HG02938 (cell line): ENCODE measurements at regions not wholly inside any gene's neighbourhood (a gene's known extent, or its start where the extent isn't known, plus 50 kb on each side); places are given as distances from the start of the nearest gene placed in this dataset.

Experiments used
- ATAC-seq: cut with Tn5 transposase; IDR thresholded peaks from one replicate; pipeline ENCODE4 v1.9.1; 2021; ENCODE audit warnings: mild to moderate bottlenecking, moderate library complexity; ENCODE audit not compliant: unreplicated experiment

DNA sequence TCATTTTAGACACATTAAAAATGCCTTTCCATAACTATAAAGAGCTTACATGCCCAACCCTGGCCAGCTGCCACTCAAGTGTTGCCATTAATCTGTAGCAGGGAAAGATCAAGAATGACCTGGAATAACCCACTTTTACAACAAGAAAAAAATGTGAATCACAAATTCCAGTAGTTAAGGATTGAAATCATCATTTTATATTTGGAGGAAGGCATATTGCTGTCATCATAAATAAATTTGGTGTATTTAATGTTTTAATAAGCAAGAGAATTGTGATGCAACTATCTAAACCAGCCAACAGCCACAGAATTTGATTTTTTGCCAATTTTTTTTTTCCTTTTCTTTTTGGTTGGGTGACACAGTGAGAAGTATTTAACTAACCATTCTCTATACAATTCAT is 240.0 kb upstream of the SEMA6D start:
- no peak for ATAC-seq

DNA sequence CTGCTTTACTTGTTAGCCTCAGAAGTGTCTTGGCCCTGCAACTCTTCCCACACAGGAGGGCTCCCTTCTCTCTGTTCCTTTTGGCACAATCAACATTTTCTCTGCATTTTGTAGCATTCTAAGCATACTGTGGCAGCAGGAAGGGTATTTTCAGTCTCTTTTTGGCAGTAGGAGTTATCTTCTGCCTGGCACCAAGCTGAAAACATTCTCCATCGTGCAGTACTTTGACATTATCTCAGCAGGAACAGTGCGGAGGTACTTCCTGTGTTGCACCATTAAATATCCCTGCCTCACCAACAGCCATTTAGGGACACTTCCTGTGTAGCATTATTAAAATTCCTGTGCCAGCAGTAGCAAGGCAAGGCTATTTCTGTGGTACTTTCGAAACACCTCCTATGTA is 233.2 kb upstream of the SEMA6D start:
- ATAC-seq, result no peak

DNA sequence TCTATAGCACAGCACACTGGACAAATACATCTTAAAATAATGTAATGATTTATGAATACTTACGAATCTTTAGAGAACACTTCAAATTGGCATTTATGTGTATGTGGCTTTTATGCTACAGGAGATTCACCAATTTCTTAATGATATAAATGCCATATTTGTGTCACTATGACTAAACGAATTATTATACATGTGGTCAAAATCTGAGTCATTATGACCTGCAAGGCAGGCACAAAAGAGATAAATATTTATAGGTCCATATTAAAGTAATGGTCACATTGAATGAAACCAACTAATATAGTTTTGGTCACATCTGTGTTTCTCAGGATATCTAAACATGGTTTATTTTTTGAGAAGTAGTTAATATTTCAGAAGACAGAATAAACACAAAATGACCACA is 232.3 kb upstream of the SEMA6D start:
- no peak for ATAC-seq

- ATAC-seq, result no peak
These were observed 231.9 kb upstream of the SEMA6D start for GRCh38 chr15:47485419-47485818.

DNA sequence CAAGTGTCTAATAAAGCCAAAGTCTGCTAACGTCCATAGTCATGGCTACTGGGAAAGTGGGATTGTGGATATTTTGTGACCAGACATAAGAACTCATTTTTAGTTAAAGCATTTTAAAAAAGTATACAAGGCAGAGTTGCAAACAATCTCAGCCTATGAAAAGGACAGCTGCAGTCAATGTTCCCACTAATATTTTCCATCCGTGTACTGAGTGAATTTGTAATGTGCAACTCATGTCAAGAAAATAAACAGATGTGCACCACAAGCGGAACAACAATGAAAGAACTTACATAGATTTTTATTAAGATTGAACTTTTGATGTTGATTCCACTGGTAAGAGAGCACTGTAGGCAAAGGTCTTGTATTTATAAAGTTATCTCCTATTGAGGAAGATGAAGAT is 231.3 kb upstream of the SEMA6D start:
- no peak for ATAC-seq

DNA sequence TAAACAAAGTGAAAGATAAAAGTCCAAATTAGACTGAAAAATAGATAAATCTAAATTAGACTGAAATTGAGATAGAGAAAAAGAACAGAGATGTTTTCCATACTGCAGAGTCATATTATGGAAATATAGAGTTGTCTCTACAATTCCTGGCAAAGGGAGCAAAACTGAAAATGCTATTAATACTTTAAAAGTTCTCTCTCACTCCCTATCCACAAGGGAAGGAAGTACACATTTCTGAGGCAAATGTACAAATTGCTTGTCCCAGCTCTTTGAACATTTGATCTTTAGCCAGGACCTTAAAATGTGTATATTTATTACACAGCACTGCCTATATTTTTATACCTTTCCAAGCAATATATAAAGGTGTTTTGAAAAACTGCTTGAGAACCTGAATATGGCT is 225.1 kb upstream of the SEMA6D start:
- no peak for ATAC-seq

- no peak for ATAC-seq
These were observed 223.7 kb upstream of the SEMA6D start for GRCh38 chr15:47493357-47494247.

- ATAC-seq, result no peak
These were observed 220.7 kb upstream of the SEMA6D start for GRCh38 chr15:47496343-47497185.

GRCh38 chr15:47500842-47501241 is 216.5 kb upstream of the SEMA6D start:
- ATAC-seq, result no peak

GRCh38 chr15:47502041-47502440 is 215.3 kb upstream of the SEMA6D start:
- no peak for ATAC-seq

DNA sequence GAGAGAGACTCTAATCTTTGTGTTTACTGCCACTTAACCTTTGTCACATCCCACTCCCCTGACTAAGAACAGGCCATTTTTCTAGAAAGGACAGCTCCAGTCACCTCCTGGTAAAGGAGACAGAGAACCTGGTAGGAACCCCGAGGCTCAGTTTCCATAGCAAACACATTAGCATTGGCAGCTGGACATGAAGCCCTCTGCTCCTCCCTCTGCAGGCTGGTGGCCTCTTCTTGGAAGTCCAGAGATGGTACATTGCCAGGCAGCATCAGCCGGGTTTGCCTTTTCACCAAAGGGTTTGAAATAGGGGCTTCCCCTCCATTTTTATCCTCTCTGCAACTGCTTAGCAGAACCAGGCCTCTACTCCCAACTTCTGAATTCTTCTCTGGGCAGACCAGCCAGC is 213.4 kb upstream of the SEMA6D start:
- ATAC-seq, result no peak

GRCh38 chr15:47504624-47505256 is 212.6 kb upstream of the SEMA6D start:
- ATAC-seq, result no peak

DNA sequence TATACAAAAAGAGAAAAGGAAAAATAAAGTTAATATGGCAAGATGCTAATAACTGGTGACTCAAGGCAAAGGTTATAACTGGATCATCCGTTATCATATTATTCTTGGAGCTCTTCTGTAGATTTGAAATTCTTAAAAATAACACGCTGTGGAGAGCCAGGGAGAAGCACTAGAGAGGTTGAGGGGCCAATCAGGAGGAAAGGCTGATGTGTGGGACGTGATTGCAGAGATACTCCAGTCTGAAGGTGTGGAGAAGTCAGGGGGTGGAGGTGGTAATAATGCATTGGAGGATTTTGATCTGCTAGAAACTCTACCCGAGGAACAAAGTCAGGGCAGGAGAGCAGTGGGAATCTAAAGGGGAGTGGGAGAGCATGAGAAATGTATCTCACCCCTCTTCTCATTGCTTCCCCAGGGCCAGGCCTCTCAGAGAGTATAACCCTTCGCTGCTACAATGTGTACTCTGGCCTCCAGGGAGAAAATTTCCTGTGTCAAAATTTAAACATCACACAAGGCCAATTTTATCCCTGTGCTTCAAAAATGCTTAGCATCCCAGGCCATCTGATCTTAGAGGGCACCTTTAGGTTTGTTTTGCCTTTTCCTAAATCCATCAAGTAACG is 211.5 kb upstream of the SEMA6D start:
- no peak for ATAC-seq

- no peak for ATAC-seq
These were observed 210.8 kb upstream of the SEMA6D start for GRCh38 chr15:47506329-47507100.

DNA sequence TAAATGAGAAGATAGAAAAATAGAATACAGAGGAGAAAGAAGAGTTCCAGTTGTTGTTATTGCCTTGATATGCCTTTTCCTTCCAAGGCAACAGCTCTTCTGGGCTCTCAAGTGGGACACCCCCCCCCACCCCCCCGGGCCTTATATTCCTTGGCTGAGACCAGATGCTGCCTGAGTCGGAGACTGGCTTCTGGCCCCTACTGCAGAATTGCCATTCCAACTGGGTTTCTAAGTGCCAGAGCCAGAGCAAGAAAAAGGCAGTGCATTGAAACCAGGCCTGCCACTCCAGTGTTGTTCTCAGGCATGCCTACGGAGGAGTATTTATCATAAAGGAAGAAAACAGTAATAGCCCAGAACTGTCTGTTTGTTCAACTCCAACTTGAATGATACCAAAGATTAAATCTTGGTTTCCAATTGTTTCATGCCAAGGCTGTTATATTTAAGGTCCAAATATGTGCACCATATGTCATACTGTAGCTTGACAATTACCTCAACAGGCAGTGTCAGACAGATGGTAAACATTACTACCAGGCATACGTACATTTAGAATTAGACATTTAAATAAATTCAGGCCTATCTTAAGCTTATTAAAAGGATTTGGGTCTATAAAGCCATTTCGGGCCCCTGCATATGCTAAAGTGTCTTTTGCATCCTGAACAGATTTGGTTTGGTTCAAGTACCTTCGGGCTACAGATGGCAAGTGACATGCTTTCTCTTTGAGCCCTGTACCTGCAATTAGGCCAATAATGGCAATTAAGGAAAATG is 209.9 kb upstream of the SEMA6D start:
- no peak for ATAC-seq

GRCh38 chr15:47511261-47511660 is 206.0 kb upstream of the SEMA6D start:
- no peak for ATAC-seq

GRCh38 chr15:47513471-47513870 is 203.8 kb upstream of the SEMA6D start:
- ATAC-seq, result no peak

DNA sequence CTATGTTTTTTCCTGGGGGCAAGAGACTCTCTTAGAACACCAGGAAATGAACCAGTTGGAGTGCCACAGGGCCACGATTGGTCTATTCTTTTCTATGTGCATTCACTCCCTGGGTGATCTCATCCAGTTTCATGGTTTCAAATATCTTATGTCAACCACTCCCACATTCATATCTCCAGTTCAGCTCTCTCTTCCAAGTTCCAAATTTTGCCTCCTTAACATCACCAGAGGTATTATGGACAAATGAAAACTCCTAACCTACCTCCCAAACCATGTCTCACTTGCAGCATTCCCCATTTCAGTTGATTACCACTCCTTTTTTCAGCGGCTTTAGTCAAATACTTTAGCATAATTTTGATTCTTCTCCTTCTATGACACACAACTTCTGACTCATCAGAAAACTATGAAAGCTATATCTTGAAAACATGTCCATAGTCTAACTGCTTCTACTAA is 203.1 kb upstream of the SEMA6D start:
- no peak for ATAC-seq

GRCh38 chr15:47516558-47516957 is 200.7 kb upstream of the SEMA6D start:
- ATAC-seq, result no peak

GRCh38 chr15:47516972-47517371 is 200.3 kb upstream of the SEMA6D start:
- ATAC-seq, result no peak
